ENCODE measurements at regions not wholly inside any gene's neighbourhood (a gene's known extent, or its start where the extent isn't known, plus 50 kb on each side); places are given as distances from the start of the nearest gene placed in this dataset.

DNA sequence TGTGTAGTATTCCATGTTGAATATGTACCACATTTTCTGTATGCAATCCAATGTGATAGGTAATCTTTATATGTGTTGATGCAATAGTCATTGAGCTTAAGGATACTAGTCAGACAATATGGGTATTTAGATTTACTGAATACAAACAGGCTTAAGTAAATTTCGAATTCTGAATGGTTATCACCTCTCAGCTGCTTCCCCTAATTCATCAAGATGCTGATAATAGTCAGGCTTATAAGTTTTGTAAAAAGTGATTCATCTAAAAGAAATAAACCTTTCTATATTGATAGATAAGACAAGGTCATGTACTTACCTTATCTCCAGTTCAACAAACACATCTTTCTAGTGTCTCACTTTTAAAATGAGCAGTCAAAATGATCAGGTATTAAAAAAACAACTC lies 205.5 kb downstream of the CASP12 start:
- ChIA-PET CTCF (no interaction called here), POLR2A (no interaction called here)
- no peak overlapping the region for H3K27ac ChIP-seq (ENCODE audit: extremely low read depth, low read depth, low read length)
- H3K9me3 ChIP-seq (ENCODE audit: control insufficient read depth, insufficient read depth, low read depth, low read length): no peaks in the 10 kb centered on the region
- no peaks in the 10 kb centered on the region for H3K4me1 ChIP-seq (ENCODE audit: control insufficient read depth, insufficient read depth, low read length)
- no peaks in the 10 kb centered on the region for H3K36me3 ChIP-seq (ENCODE audit: control insufficient read depth in 2 of 2, insufficient read depth in 1 of 2, low read length in 2 of 2)
- no peak overlapping the region for H3K4me3 ChIP-seq (ENCODE audit: low read depth, low read length)
- no peak for TF ChIP-seq ZNF157 (tag by site-specific recombination; IDR thresholded peaks at IDR 0.05)
- TF ChIP-seq ZBTB21 (tag by site-specific recombination; IDR thresholded peaks at IDR 0.05): no peak
- TF ChIP-seq ZFP3 (tag by site-specific recombination; IDR thresholded peaks at IDR 0.05; ENCODE audit: low read depth): no peak
- no peak for TF ChIP-seq SCRT2 (tag by site-specific recombination; IDR thresholded peaks at IDR 0.05)
- no peak for TF ChIP-seq ZNF146 (tag by site-specific recombination; IDR thresholded peaks at IDR 0.05)
- no peak for TF ChIP-seq HOXA7 (CRISPR knock-in tag; IDR thresholded peaks at IDR 0.05; ENCODE audit: borderline replicate concordance)

DNA sequence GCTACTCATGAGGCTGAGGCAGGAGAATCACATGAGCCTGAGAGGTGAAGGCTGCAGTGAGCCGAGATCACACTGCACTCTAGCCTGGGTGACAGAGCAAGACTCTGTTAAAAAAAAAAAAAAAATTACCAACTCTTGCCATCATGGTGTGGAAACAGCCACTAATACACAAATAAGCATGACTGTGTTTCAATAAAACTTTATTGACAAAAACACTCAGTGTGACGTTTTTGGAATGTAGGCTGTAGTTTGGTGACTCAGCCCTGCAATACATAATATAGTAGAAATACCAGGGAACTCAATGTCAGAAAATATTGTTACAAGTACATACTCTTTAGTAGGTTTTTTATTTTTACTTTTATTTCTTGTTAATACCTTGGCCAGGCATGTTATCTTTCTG lies 207.1 kb downstream of the CASP12 start:
- no peaks in the 10 kb centered on the region for H3K4me1 ChIP-seq (ENCODE audit: control insufficient read depth, insufficient read depth, low read length)
- ChIA-PET POLR2A (no interaction called here), CTCF (no interaction called here)
- no peak overlapping the region for H3K4me3 ChIP-seq (ENCODE audit: low read depth, low read length)
- H3K36me3 ChIP-seq (ENCODE audit: control insufficient read depth in 2 of 2, insufficient read depth in 1 of 2, low read length in 2 of 2): no peaks in the 10 kb centered on the region
- no peak overlapping the region for H3K27ac ChIP-seq (ENCODE audit: extremely low read depth, low read depth, low read length)
- H3K9me3 ChIP-seq (ENCODE audit: control insufficient read depth, insufficient read depth, low read depth, low read length): no peaks in the 10 kb centered on the region
- TF ChIP-seq ZNF791 (tag by site-specific recombination; IDR thresholded peaks at IDR 0.05): no peak
- no peak for TF ChIP-seq ZNF610 (tag by site-specific recombination; IDR thresholded peaks at IDR 0.05; ENCODE audit: borderline replicate concordance)
- no peak for TF ChIP-seq ZNF785 (tag by site-specific recombination; IDR thresholded peaks at IDR 0.05)
- TF ChIP-seq ZNF571 (tag by site-specific recombination; IDR thresholded peaks at IDR 0.05): no peak

DNA sequence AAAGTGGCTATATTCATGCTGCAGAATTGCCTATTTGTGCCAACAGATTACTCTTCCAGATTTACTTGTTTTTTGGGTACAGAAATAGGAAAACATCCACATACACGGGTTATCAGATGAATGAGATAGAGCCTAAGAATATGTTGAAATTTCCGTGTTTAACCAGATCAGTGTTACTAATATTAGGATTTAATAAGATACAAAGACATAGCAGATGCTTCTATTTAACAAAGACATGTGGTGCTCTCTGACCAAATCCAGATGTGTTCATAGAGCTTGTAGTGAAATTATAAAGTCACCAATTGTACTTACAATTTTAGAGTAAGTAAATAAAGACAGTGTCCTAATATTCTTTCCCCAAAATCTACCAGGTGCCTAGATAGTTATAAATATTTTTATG lies 208.0 kb downstream of the CASP12 start:
- Histone ChIP-seq H3K27ac (ENCODE audit: extremely low read depth, low read depth, low read length) (no peak overlapping the region), H3K36me3 (ENCODE audit: control insufficient read depth in 2 of 2, insufficient read depth in 1 of 2, low read length in 2 of 2) (no peaks in the 10 kb centered on the region), H3K4me3 (ENCODE audit: low read depth, low read length) (no peak overlapping the region), H3K4me1 (ENCODE audit: control insufficient read depth, insufficient read depth, low read length) (no peaks in the 10 kb centered on the region), H3K9me3 (ENCODE audit: control insufficient read depth, insufficient read depth, low read depth, low read length) (no peaks in the 10 kb centered on the region)
- CTCF ChIA-PET: no interaction called here
- no peak for TF ChIP-seq OSR2 (tag by site-specific recombination; IDR thresholded peaks at IDR 0.05)
- TF ChIP-seq ZNF555 (tag by site-specific recombination; conservative IDR thresholded peaks at IDR 0.05): no peak
- TF ChIP-seq, protein P1, sequence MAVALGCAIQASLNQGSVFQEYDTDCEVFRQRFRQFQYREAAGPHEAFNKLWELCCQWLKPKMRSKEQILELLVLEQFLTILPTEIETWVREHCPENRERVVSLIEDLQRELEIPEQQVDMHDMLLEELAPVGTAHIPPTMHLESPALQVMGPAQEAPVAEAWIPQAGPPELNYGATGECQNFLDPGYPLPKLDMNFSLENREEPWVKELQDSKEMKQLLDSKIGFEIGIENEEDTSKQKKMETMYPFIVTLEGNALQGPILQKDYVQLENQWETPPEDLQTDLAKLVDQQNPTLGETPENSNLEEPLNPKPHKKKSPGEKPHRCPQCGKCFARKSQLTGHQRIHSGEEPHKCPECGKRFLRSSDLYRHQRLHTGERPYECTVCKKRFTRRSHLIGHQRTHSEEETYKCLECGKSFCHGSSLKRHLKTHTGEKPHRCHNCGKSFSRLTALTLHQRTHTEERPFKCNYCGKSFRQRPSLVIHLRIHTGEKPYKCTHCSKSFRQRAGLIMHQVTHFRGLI (tag by site-specific recombination; IDR thresholded peaks at IDR 0.05): no peak
- TF ChIP-seq, protein P2, sequence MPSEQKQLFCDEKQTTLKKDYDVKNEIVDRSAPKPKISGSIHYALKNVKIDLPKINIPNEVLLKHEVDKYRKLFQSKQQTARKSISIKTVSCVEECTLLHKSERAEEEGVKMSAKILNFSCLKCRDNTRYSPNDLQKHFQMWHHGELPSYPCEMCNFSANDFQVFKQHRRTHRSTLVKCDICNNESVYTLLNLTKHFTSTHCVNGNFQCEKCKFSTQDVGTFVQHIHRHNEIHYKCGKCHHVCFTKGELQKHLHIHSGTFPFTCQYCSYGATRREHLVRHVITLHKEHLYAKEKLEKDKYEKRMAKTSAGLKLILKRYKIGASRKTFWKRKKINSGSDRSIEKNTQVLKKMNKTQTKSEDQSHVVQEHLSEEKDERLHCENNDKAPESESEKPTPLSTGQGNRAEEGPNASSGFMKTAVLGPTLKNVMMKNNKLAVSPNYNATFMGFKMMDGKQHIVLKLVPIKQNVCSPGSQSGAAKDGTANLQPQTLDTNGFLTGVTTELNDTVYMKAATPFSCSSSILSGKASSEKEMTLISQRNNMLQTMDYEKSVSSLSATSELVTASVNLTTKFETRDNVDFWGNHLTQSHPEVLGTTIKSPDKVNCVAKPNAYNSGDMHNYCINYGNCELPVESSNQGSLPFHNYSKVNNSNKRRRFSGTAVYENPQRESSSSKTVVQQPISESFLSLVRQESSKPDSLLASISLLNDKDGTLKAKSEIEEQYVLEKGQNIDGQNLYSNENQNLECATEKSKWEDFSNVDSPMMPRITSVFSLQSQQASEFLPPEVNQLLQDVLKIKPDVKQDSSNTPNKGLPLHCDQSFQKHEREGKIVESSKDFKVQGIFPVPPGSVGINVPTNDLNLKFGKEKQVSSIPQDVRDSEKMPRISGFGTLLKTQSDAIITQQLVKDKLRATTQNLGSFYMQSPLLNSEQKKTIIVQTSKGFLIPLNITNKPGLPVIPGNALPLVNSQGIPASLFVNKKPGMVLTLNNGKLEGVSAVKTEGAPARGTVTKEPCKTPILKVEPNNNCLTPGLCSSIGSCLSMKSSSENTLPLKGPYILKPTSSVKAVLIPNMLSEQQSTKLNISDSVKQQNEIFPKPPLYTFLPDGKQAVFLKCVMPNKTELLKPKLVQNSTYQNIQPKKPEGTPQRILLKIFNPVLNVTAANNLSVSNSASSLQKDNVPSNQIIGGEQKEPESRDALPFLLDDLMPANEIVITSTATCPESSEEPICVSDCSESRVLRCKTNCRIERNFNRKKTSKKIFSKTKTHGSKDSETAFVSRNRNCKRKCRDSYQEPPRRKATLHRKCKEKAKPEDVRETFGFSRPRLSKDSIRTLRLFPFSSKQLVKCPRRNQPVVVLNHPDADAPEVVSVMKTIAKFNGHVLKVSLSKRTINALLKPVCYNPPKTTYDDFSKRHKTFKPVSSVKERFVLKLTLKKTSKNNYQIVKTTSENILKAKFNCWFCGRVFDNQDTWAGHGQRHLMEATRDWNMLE (tag by site-specific recombination; conservative IDR thresholded peaks at IDR 0.05; ENCODE audit: low read depth): no peak
- no peak for TF ChIP-seq TRIM28 (IDR thresholded peaks at IDR 0.05; ENCODE audit: borderline replicate concordance, low read length)
- TF ChIP-seq ZNF423 (tag by site-specific recombination; IDR thresholded peaks at IDR 0.05): no peak
- no peak for TF ChIP-seq ZNF350 (tag by site-specific recombination; IDR thresholded peaks at IDR 0.05)
- no peak for TF ChIP-seq MZF1 (tag by site-specific recombination; IDR thresholded peaks at IDR 0.05; ENCODE audit: borderline replicate concordance)
- TF ChIP-seq ZNF473 (tag by site-specific recombination; IDR thresholded peaks at IDR 0.05): no peak
- TF ChIP-seq, protein P3, sequence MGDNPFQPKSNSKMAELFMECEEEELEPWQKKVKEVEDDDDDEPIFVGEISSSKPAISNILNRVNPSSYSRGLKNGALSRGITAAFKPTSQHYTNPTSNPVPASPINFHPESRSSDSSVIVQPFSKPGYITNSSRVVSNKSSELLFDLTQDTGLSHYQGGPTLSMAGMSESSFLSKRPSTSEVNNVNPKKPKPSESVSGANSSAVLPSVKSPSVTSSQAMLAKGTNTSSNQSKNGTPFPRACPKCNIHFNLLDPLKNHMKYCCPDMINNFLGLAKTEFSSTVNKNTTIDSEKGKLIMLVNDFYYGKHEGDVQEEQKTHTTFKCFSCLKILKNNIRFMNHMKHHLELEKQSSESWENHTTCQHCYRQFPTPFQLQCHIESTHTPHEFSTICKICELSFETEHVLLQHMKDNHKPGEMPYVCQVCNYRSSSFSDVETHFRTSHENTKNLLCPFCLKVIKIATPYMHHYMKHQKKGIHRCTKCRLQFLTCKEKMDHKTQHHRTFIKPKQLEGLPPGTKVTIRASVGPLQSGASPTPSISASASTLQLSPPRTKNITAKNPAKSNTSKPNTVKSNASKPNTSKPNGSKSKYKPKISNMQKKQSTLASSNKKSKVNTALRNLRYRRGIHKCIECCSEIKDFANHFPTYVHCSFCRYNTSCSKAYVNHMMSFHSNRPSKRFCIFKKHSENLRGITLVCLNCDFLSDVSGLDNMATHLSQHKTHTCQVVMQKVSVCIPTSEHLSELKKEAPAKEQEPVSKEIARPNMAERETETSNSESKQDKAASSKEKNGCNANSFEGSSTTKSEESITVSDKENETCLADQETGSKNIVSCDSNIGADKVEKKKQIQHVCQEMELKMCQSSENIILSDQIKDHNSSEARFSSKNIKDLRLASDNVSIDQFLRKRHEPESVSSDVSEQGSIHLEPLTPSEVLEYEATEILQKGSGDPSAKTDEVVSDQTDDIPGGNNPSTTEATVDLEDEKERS (tag by site-specific recombination; IDR thresholded peaks at IDR 0.05): no peak
- no peak for TF ChIP-seq ZNF174 (tag by site-specific recombination; IDR thresholded peaks at IDR 0.05)
- no peak for TF ChIP-seq IKZF3 (tag by site-specific recombination; IDR thresholded peaks at IDR 0.05)
- TF ChIP-seq ZNF747 (tag by site-specific recombination; IDR thresholded peaks at IDR 0.05): no peak
- TF ChIP-seq ZNF626 (tag by site-specific recombination; IDR thresholded peaks at IDR 0.05): no peak
- POLR2A ChIA-PET: no interaction called here

All from HEK293 (cell line).